COLO829 (cell line): ENCODE measurements at regions not wholly inside any gene's neighbourhood (a gene's known extent, or its start where the extent isn't known, plus 50 kb on each side); places are given as distances from the start of the nearest gene placed in this dataset.

Source experiments
- DNase-seq: peaks from one replicate; pipeline ENCODE4 v3.0.0; 2012; ENCODE audit warnings: low spot score

DNA sequence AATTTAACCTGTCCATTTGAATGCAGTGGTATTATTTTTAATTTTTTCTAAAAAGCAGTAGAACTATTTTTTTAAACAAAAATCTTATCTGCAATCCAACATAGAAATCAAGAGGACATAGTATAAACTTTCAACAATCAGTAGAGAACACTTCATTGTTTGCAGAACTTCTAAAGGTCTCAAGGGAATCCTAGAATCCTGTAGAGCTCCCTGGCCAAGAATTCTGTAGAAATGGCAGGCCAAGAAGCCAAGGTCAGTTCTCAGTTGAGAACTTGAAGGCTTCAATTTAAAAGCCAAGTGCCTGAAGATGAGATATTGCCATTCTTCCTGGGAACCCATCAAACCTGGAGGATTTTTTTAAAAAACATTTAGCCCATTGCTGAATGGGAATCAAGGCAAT lies 199.2 kb upstream of the KLF4 start:
- DNase-seq, result no peak

DNA sequence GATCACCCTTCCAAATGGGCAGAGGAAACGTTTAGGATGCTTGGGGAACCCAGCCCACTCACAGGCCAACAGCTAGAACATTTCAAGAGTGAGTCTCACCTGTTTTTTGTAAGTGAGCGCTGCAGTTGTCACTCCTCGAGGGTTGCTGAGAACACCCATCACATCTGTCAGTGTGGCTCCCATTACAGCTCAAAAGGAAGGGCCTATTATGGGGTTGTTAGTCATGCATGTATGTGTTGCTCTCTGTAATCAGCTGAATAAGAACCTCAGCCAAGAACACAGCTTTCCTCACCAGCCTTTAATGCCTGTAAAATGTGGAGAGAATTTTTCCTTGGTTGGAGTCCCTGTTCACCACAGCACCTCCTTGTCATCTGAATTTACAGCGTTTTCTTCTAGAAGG lies 196.3 kb upstream of the KLF4 start:
- DNase-seq, result no peak

DNA sequence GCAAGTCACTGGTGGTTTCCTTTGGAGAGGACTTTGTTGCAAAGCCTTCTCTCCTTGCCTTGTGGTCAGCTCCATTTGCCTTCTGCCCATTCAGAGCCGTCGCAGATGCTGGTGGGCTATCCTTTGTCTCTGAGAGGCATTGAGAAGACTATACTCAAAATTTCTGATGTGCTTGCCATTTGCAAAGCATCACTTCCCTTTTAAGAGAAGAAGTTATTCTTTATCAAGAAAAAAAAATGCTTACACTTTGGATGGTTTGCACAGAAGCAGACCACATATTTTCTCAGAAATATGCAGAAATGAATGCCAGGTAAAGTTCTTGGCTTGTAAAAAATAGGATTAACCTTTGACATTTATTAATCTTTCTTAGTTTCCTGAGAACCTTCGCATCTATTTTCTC lies 195.8 kb upstream of the KLF4 start:
- DNase-seq, result no peak

DNA sequence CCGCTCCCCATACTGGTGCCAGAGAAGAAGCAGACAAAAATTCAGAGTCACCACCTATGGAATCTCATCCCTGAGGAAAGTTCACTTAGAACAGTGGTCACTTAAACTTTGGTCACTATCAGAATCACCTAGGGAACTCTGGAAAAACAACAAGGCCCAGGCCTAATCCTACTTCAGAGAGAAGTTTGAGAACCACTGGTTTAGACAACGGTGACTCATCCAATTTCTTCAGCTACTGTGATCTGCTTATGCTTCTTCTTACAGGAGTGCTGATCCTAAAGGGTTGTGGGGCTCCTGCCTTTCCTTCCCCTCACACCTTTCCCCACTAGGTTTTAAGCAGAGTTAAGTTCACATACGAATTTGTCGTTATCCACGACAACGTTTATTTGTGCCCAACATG lies 194.7 kb upstream of the KLF4 start:
- no peak for DNase-seq

DNA sequence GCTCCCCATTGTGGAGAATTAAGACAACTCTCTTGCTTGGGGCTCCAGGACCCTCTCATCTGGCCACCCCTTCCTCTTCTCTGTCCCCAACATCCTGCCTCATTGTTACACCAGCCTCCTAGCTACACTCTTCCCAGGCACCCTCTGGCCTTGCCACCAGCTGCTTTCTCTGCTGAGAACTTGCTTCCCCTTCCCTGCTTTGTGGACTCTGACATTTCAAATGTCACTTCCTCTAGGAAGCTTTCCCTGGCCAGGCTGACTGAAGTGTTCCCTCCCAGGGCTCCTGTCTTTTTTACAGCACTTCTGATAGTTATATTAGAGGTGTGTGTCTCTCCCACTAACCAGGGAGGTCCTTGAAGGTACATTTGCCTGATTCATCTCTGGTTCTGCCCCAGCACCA lies 194.0 kb upstream of the KLF4 start:
- DNase-seq, result no peak

DNA sequence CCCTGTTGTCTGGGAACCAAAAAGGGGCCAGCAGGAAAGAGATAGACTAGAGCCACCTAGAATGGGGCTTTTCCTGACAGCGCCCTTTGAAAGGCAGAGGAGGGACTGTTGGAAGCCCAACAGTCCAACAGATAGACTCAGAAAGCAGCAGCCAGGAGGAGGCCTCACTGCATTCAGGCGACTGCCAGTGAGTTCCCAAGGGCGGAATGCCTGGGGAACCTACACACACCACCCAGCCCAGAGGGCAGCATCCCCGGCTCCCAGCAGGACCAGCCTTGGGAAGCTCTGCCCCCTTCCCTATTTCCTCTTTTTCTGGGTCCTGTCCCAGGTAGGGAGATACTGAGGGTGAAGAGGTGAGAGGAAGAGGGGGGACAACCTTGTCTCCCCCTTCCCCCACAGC lies 192.4 kb upstream of the KLF4 start:
- no peak for DNase-seq

DNA sequence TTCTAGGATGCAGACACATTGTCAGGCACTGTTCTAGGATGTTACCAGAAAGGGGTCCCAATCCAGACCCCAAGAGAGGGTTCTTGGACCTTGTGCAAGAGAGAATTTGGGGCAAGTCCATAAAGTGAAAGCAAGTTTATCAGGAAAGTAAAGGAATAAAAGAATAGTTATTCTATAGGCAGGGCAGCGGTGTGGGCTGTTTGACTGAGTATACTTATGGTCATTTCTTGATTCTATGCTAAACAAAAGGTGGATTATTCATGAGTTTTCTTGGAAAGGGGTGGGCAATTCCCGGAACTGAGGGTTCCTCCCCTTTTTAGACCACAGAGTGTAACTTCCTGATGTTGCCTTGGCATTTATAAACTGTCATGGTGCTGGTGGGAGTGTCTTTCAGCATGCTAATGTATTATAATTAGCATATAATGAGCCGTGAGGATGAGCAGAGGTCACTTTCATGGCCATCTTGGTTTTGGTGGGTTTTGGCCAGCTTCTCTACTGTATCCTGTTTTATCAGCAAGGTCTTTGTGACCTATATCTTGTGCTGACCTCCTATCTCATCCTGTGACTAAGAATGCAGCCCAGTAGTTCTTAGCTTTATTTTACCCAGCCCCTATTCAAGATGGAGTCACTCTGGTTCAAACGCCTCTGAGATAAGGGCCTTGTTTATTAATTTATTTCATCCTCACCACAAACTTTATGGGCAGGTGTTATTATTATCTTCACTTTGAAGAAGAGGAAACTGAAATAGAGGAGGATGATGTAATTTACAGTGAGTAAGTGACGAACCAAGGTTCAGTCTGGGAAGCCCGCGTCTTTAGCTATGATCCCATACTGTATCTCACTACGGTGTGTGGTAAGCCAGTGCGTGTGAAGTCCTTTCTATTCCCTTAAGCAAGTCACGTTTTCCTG lies 186.0 kb upstream of the KLF4 start:
- DNase-seq, result no peak

DNA sequence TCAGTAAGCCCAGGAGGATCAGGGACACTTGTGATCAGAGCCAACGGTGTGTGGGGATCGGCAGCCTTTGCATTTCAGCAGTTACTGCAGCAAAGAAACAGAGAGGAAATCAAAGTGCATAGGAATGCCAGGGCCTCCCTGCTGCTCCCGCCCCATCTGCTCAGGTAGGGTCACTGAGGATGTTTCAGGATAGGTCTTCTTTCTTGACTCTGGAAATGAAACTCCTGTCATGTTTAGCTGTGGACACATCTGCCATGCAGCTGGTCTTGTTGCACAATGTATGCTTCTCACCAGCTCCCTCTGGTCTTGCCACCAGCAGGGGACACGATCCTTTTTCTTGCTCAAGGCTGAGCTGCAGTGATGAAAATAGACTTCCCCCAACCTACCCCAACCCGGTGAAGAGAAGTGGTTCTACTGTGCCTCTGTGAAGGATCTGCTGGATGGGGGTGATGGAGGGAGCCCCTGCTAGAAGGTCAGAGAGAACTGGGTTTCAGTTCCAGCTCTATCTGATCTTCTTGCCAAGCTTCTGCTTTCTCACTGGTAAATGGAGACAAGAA lies 185.2 kb upstream of the KLF4 start:
- no peak for DNase-seq

DNA sequence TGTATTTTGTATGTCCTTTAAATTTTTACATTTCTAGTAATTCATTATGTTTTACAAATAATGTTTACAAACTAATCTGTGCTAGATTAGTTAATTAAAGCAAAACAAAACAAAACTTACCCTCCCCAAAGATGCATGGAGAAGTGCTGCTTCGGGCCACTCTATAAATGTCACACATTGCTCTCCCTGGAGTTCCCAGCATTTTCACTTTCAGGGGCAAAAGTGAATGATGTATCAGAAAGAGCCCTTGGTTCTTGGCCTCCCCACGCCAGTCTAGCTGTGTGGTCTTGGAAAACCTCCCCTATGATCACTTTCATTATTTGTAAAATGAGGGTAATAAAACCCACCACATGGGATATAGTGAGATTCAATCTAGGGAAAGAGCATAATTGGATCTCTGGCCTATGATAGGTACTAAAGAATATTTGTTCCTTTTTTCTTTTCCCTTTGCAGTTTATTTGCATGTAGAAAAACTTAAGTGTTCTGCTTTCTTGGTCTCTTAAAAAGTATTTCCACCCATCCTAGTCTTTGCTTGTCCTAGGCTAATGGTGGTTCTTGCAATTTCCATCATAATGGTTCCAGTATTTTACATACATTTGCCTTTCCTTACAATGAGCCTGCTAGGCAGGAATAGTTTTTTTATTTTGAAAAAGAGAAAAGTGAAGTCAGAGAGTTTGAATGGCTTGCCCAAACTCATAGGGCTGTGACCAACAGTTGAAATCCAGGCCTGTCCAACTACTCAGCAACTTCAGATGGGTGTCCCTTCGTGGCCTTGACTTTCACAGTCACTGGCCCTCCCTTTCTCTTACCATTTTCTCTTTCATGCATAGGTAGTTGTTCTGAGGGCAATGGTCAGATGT lies 184.5 kb upstream of the KLF4 start:
- no peak for DNase-seq

DNA sequence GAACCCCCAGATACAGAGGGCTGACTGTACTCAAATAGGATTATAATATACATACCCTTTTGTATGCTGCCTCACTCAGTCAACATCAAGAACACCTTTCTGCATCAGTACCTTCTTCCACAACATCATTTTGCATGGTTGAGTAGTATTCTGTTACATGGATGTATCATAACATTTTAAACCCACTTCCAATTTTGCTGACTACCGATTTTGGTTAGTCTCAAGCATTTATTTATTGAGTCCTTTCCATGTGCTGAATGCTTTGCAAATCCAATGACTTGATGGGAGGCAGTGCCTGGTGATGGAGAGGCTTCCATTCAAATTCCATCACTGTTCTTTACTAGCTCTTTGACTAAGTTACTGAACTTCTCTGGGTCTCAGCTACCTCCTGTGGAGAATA lies 182.0 kb upstream of the KLF4 start:
- no peak for DNase-seq

DNA sequence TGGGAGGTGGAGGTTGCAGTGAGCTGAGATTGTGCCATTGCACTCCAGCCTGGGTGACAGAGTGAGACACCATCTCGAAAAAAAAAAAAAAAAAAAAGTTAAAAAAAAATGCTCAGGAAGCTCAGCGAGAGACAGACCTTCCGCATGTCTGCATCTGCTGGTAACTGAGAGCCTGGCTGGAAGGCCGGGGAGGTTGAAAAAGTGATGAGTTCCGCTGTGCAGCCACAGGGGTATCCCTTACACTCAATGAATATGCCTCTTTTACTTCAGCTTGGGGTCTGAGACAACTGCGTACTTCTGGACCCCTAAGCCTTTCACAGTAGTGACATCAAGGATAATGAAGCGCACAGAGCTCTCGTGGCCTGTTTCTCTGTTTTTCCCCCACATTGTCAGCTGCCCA lies 179.9 kb upstream of the KLF4 start:
- DNase-seq, result no peak

DNA sequence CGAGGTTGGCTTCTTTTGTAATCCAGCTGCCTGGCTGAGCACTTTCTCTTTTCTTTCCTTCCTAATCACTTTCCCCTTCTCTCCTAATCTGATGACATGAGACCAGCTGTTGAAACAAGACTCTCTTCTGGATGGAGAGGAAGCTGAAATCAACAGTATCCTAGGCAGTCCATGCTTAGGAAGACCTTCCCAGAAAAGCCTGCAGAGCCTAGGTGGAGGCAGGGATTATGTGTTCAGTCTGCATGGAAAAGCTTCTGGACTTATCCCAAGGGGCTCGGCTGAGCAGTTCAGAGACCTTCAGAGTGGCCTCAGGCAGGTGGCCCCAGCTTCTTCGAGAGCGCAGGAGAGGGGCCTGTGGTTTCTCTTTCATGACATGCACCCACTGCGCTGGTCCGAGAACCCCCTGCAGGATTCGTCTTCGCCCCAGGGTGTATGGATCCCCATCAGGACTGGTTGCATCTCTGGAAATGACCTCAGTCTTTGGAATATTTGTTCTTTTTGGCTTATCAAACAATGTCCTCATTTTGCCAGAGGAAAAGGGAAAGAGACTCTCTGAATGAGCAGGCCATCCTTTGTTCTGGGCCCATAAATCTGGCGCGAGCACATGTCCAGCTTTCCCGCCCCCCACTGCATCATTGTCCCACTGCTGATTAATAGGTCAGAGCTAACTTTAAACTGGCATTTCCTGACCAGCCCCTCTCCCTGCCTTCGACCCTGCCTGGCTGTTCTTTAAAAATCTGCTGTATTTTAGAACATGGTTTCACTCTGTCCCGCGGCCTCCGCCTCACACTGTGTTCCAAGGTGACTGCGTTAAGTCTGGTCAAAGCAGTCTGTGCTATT lies 177.9 kb upstream of the KLF4 start:
- DNase-seq, result no peak

DNA sequence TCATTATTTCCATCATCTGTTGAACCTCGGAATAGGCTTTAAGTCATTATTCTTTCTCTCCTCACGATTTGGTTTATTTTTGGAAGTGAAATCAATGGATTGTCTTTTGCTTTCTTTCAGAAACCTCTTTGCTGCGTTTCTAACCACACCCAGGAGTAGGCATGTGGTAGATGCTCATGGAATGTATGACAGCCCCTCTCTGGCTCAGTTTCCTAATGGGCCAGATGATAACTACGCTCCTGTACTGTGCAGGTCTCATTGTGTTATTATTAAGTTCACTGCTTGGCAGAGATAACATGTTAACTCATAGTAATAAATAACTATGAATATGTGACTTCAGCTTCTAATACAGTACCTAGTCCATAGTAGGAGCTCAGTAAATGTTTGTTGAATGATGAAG lies 175.5 kb upstream of the KLF4 start:
- no peak for DNase-seq

DNA sequence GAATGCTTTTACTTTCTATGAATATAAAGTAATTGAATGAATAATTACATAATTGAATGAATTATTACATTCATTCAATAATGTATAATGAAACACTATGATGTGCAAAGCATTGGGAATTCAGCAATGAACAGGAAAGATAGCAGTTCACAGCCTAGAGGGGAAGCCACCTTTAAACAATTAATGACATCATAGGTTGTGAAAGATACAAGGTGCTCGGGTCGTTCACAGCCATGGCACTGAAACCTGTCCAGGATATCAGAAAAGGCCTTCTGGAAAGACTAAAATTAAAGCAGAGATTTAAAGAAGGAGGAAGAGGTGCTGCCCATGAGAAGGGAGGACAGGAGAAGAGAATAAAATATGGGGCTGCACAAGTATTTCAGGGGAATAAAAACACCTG lies 171.4 kb upstream of the KLF4 start:
- DNase-seq, result no peak

DNA sequence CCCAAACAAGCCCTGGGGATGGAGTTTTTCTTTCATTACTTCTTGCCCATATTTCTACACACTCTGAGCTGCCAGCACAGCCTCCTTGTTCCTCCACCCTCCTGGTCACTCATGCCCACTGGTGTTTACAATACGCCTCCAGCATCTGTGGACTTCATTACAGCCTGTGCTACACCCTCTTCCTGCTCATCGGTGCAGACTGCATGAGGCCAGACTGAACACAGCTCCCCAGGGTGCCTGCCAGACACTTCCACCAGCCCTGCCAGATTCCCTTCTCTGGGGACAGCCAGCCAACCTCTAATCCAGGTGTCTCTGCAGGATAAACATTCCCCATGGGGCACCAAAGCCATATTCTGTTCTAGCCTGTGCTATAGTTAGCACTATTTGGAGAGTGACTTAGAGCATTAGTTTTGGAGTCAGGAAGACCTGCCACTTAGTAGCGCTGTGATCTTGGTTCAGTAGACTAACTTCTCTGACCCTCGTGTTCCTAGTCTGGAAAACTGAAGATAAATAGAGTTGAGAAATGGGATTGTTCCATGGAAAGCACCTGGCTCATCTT lies 163.8 kb upstream of the KLF4 start:
- DNase-seq, result no peak

DNA sequence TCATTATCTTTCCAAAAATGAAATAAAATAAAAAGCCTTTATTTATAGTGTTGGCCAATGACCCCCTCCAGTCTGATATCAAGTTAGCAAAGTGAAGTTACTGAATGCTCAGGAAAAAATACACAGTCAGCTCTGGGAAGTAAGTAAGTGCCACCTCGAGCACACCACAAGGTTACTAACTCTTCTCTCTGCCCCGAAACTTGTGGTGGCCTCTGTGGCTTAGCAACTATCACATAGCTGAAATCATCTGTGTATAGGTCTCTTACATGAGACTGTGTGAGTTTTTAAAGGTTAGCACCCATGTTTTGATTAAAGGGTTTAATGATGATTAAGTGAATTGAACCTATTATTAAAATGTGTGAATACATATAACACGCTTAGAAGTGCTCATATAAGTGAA lies 161.4 kb upstream of the KLF4 start:
- DNase-seq, result no peak

DNA sequence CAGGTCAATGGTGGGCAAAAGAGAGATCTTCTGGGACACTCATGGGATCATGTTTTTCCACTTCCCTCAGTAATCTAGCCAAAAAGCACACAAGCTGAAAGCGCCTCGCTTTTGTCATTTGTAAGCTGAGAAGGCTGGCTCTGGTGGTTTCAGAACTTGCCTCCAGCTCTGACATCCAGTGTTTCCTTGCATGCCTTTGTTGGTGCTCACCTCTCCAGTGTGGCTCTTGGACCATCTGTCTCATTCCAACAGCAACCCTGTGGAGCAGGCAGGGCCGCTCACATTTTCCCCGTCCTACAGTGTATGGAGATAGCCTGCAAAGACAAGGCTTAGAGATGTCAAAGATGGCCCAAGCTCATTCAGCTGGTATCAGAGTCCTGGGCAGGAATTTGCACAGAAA lies 160.8 kb upstream of the KLF4 start:
- DNase-seq, result no peak

DNA sequence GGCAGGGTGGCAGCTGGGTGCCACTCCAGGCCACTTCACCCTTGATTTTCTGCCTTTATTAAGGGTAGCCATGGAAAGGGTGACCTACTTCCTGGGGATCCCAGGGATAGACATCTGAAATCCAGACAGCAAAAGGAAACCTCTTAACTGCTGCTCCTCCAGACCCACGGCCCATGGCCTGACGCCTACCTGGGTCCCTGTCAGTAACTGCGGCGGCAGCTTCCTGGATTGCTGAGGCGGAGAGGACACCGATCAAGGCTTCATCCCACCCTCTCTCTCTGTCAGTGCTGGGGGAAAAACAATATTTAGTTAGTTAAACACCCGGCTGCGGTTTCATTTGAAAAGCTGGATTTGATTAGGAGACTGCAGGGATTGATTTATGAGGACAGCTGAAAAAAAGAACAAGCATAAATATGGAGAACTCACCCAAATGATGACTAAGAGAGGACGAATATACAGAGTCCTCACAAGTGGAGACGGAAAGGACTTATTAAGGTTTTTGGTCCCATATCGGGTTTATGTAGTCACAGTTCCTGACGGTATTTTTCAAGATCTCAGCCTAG lies 158.7 kb upstream of the KLF4 start:
- DNase-seq, result no peak

DNA sequence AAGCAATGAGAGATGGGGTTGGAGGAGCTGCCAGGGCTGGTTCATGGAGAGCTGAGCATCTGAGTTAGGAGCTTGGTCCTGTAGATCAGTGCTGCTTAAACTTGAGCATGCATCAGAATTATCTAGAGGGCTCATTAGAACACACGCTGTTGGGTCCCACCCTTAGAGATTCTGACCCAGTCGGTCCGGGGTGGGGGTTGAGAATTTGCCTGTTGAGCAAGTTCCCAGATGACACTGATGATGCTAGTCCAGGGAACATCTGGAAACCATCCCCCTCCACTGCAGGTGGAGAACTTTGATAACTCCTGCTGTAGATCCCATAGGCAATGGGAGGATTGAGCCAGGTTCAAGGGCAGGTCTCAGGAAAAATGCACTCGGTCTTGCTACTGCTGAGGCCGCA lies 158.0 kb upstream of the KLF4 start:
- DNase-seq, result no peak

DNA sequence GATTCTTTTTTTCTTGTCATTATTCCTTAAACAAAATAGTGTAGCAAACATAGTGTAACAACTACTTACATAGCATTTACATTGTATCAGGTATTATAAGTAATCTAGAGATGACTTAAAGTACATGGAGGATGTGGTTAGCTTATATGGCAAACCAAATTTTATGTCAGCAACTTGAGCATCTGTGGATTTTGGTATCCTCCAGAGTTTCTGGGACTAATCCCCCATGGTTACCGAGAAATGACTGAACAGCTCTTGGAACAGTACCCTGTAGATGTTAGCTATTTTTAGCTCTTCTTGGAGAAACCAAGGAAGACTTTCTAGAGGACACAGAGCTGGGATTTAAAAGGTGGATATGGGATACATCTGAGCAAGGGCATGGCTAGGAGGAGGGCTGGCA lies 157.6 kb upstream of the KLF4 start:
- no peak for DNase-seq

DNA sequence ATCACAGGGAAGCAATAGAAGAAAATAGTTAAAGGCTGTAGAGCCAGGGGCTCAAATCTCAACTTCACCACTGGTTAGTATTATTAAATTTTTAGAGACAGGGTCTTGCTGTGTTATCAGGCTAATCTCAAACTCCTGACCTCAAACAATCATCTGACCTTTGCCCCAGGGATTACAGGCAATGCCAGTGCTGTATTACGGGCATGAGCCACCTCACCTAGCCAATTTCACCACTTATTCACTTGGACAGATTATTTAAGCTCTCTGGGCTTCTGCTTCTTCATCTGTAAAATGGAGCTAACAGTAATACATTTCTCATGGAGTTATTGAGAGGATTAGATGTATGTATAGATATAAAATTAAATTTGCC lies 155.9 kb upstream of the KLF4 start:
- no peak for DNase-seq
